ENCODE measurements at regions not wholly inside any gene's neighbourhood (a gene's known extent, or its start where the extent isn't known, plus 50 kb on each side); places are given as distances from the start of the nearest gene placed in this dataset.

- Histone ChIP-seq H3K4me3 (no peak overlapping the region), H3K9me3 (no peaks in the 10 kb centered on the region), H3K27me3 (no peaks in the 10 kb centered on the region), H3K4me1 (peaks cover 58 to 81% of the 10 kb centered on the region in 2 donors), H3K36me3 (no peaks in the 10 kb centered on the region), H3K27ac (peak overlapping the region in 1 of 4 donors; percentile 95)
- ATAC-seq (no peak), DNase-seq (no peak)
- in situ Hi-C loops (cut with MboI; ENCODE audit: low sequenced_read_pairs in 4 of 4), result no loop called here
- intact Hi-C loops (cut with DNase I; ENCODE audit: low total_unique reads), result no loop called here
- TF ChIP-seq POLR2A (IDR thresholded peaks at IDR 0.05) (no peak), CTCF (IDR thresholded peaks at IDR 0.05 in 4 of 5, conservative IDR thresholded peaks at IDR 0.05 in 1 of 5) (no peak)
Measured at GRCh38 chr3:187952849-187953248, 201.1 kb upstream of the LPP start.

- in situ Hi-C loops (cut with MboI; ENCODE audit: low sequenced_read_pairs in 4 of 4), result no loop called here
- no peak for ATAC-seq
- H3K4me1 ChIP-seq, result peaks cover 58 to 81% of the 10 kb centered on the region in 2 donors
Measured at GRCh38 chr3:187954516-187954872, 199.5 kb upstream of the LPP start.

GRCh38 chr3:187954873-187955586, 198.9 kb upstream of the LPP start:
- no peak for TF ChIP-seq CTCF (IDR thresholded peaks at IDR 0.05 in 4 of 5, conservative IDR thresholded peaks at IDR 0.05 in 1 of 5)
- no peak for TF ChIP-seq POLR2A (IDR thresholded peaks at IDR 0.05)
- Histone ChIP-seq H3K27ac (peak overlapping the region; percentile 83 to 96 (median 94)), H3K36me3 (no peaks in the 10 kb centered on the region), H3K27me3 (no peaks in the 10 kb centered on the region), H3K9me3 (no peaks in the 10 kb centered on the region), H3K4me1 (peaks cover 58 to 80% of the 10 kb centered on the region in 2 donors), H3K4me3 (no peak overlapping the region)
- DNase-seq, result peak; percentile 43 to 85
- ATAC-seq, result peak; percentile 68 to 70
- in situ Hi-C loops (cut with MboI; ENCODE audit: low sequenced_read_pairs in 4 of 4), result no loop called here
- intact Hi-C loops (cut with DNase I; ENCODE audit: low total_unique reads), result loop anchor here (2.0 to 5.0 kb wide), 5 partner anchors 38 to 992 kb away; partner anchors contain the start of gene BCL6

More at GRCh38 chr3:187954516-187954872, 199.5 kb upstream of the LPP start:
- H3K27me3 ChIP-seq, result no peaks in the 10 kb centered on the region
- H3K9me3 ChIP-seq, result no peaks in the 10 kb centered on the region
- peak overlapping the region; percentile 83 to 96 (median 94) for H3K27ac ChIP-seq
- H3K36me3 ChIP-seq, result no peaks in the 10 kb centered on the region
- intact Hi-C loops (cut with DNase I; ENCODE audit: low total_unique reads), result loop anchor here (2.0 kb wide), 2 partner anchors 38 to 210 kb away; partner anchors contain the start of gene BCL6
- TF ChIP-seq POLR2A (IDR thresholded peaks at IDR 0.05) (no peak), CTCF (IDR thresholded peaks at IDR 0.05 in 4 of 5, conservative IDR thresholded peaks at IDR 0.05 in 1 of 5) (no peak)
- no peak for DNase-seq
- no peak overlapping the region for H3K4me3 ChIP-seq

- intact Hi-C loops (cut with DNase I; ENCODE audit: low total_unique reads) (loop anchor here (2.0 to 5.0 kb wide), 5 partner anchors 39 to 992 kb away; partner anchors contain the start of gene BCL6), in situ Hi-C loops (cut with MboI; ENCODE audit: low sequenced_read_pairs in 4 of 4) (no loop called here)
- H3K4me1 ChIP-seq, result peaks cover 58 to 77% of the 10 kb centered on the region in 2 donors
- DNase-seq (peak in 1 of 2 donors; percentile 82), ATAC-seq (peak; percentile 36 to 53)
- H3K27ac ChIP-seq, result peak overlapping the region; percentile 83 to 96 (median 94)
- TF ChIP-seq POLR2A (IDR thresholded peaks at IDR 0.05), result no peak
- no peak for TF ChIP-seq CTCF (IDR thresholded peaks at IDR 0.05 in 4 of 5, conservative IDR thresholded peaks at IDR 0.05 in 1 of 5)
- no peaks in the 10 kb centered on the region for H3K9me3 ChIP-seq
- H3K4me3 ChIP-seq, result no peak overlapping the region
- H3K36me3 ChIP-seq, result no peaks in the 10 kb centered on the region
- H3K27me3 ChIP-seq, result no peaks in the 10 kb centered on the region
Measured at GRCh38 chr3:187955587-187955952, 198.4 kb upstream of the LPP start.

Measured in gastrocnemius medialis (tissue), 4 donors.